NCI-H345 (cell line): ENCODE measurements at regions not wholly inside any gene's neighbourhood (a gene's known extent, or its start where the extent isn't known, plus 50 kb on each side); places are given as distances from the start of the nearest gene placed in this dataset.

Source experiments
- DNase-seq: peaks from one replicate; lab custom pipeline; 2025; lab: John Stamatoyannopoulos, UW

DNA sequence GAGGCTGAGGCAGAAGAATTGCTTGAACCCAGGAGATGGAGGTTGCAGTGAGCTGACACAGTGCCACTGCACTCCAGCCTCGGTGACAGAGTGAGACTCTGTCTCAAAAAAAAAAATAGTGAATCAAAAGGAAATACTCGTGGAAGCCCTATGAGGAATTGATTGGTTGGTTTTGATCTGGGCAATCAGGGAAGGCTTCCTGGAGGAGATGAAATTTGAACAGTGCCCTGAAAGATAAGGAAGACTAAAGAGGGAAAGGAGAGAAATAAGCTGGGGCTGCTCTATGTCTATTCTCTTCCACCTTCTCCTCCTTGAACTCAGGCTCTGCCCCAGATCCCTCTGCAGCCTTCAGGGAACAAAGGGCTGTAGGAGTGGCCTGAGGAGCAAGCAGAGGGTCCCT, 54.1 kb downstream of the IRF2BPL start:
- DNase-seq, result no peak

GRCh38 chr14:76971549-76971948, 57.0 kb downstream of the IRF2BPL start:
- no peak for DNase-seq

GRCh38 chr14:76968621-76969063, 59.9 kb downstream of the IRF2BPL start:
- peak; percentile 27 for DNase-seq

DNA sequence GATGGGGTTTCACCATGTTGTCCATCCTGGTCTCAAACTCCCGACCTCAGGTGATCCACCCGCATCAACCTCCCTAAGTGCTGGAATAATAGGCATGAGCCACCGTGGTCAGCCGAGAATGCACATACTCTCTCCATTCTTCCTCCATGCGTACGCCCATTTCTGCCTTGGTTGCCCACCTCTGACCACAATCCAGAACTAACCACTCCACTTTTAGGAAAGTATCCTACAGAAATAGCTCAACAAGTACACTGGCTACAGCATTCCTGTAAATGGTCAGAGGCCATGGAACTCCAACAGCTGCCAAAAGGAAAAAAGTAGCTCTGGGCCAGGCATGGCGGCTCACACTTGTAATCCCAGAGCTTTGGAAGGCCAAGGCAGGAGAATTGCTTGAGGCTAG, 60.7 kb downstream of the IRF2BPL start:
- DNase-seq, result no peak

GRCh38 chr14:76965232-76965631, 63.3 kb downstream of the IRF2BPL start:
- DNase-seq, result no peak

GRCh38 chr14:76964695-76965094, 63.8 kb downstream of the IRF2BPL start:
- DNase-seq, result no peak

DNA sequence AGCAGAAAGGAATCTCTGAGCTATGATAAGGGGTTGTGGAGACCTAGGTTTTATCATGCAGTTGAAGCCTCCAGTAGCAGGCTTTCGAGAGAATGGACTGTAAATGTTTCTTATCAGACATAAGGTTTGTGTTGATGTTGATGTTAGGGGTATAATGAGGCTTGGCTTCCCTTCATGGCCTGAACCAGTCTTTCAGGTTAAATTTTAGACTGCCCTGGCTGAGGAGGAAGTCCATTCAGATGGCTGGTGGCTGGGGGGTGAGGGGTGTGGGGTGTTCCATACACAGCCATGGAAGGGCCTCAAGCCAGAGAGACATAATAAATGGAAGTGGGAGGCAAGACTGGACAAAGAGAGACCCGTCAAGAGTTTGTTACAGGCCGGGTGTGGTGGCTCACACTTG, 65.1 kb downstream of the IRF2BPL start:
- DNase-seq, result no peak

- no peak for DNase-seq
Measured at GRCh38 chr14:76962303-76962660, 66.2 kb downstream of the IRF2BPL start.

DNA sequence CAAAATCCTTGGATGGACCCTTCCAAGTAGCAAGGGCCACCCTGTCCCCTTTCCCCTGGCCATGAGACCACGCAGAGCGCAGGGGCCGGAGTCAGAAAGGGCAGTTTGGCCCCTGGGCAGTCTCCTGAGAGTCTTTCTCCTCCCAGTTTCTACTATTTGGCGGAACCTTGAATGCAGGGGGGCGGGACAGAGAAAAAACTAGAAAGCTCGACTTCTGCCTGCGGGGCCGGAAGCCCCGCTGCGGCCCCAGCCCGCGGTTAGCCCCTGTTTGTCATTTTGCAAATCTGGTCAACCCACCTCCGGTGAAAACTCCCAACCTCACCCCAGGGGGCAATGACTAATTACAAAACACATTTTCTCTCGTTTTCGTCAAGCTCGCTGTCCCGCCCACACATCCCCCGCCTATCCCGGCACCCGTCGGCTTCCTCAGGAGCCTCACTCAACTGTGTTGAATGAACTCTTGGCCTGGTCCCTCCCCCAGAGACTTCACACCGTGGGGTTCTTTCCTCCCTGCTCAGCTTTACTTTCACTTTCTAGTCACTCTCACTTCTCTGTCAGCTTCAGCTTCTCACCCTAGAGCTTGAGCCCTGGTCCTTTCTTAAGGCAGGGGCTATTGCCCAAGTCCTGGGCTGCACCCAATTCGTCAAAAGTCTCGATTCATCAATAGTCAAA, 66.7 kb downstream of the IRF2BPL start:
- peak; percentile 57 for DNase-seq

DNA sequence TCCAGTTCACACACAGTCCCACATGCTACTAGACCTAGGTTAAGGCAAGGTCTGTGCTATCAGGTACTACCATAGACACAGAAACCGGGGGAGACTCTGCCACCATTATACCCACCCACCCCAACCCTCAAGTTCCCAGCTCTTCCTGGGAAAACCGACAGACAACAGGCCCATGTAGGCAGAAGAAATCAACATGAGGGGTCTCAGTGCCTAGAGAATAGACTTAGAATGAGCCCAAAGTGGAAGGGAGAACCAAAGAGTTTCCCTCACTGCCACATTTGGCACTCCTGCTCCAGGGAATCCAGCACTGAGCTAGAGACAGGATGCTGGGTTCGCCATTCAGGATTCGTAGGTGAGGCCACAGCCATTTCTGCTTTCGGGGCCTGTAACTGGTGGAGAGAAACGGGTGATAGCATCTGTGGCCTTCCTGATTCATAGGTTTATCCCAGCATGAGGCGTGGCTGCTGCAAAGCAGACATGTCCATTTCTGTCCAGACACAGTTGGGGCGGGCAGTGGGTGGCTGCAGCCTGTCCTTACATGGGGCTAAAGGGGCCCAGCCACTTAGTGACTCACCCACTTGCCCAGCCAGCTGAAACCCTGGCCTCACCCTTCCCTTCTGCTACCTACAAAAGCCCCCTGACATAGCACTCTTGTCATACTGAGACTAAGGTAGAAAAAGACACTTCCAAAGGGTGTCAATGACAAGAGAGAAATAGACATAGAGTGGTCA, 69.4 kb downstream of the IRF2BPL start:
- no peak for DNase-seq

GRCh38 chr14:76958020-76958979, 70.2 kb downstream of the IRF2BPL start:
- no peak for DNase-seq

DNA sequence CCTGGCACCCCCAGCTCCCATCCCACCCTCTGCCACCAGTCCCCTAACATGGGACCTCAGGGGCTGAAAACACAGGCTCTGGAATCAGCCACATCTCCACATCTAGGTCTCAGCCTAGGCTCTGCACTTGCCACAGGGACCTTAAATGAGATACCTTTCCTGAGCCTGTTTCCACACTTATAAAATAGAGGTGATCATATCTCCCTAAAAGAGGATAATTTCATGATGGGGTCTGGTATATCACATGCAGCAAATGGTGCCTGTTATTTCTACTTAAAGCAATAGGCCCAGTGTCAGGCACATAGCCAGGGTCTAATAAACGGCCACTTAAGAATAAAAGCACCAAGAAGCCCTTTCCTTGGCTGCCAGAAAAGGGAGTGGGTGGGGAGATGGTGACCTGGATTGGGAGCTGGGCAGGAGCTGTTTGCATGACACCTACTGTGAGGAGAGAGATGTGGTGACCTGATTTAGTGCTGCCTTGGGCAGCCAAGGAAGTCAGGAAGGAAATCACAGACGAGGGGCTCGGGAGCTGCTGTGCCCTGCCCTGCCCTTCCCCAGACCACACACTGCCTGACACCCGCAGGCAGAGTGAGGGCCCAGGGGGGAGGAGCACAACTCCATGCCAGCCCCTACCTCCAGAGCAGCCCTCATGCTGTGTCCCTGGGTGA, 71.2 kb downstream of the IRF2BPL start:
- no peak for DNase-seq

- peak; percentile 94 for DNase-seq
Measured at GRCh38 chr14:76956316-76957090, 72.0 kb downstream of the IRF2BPL start.

DNA sequence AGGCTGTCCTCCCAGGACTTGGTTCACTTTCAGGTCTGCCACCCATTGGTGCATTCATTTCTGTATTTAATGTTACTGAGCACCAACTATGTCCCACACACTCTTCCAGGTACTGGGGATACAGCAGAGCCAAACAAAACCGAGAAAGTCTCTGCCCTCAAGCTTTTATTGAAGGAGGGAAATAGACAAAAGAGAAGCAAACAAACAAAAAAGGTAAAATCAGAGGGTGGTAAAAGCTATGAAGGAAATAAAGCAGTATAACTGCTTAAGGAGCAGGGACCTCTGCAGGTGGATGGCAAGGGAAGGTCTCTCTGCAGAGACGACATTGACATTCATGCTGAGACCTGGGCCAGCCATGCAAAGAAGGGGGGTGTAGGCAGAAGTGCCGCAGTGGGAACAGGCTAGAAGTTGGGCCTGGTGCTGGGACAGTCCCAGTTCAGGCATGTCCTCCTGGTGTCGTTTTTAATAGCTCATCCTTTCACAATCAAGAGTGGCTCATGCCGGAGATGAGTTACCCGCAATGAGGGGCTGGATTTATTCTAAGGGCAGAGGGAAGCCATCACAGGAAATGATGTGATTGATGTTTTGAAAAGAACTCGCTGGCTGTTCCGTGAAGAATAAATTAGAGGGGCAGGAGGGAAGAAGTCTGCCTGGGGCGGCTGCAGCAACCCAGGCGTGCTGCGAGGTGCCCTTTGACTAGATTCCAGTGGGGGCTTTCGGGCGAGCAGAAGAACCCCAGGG, 72.8 kb downstream of the IRF2BPL start:
- DNase-seq, result peak; percentile 73

DNA sequence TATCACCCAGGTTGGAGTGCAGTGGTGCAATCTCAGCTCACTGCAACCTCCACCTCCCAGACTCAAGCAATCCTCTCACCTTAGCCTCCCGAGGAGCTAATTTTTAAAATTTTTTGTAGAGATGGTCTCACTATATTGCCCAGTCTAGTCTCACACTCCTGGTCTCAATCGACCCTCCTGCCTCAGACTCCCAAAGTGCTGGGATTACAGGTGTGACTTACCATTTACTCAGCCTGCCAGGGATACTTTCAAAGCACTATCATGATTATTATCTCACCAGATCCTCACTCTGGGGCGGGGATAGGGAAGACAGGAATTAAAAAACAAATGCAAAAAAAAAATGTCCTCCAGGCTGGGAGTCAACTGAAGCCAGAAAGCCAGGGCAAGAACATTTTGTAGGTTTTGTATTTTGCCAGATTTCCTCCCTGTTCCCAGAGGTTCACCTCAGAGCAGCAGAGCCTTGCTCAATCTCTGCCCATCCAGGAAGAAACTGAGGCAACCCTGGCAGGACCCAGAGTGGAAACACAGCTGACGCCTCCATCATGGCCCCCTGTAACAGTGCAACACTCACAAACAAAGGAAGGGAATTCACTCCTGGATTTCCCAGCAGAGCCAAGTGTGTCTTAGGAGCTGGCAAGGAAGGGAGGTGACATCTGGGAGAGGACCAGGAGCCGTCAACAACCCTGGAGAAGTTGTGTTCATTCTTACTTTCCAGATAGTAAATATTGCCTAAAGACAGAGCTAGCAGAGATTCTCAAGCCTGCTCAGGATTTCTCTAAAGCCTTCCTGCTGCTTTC, 73.9 kb downstream of the IRF2BPL start:
- no peak for DNase-seq

DNA sequence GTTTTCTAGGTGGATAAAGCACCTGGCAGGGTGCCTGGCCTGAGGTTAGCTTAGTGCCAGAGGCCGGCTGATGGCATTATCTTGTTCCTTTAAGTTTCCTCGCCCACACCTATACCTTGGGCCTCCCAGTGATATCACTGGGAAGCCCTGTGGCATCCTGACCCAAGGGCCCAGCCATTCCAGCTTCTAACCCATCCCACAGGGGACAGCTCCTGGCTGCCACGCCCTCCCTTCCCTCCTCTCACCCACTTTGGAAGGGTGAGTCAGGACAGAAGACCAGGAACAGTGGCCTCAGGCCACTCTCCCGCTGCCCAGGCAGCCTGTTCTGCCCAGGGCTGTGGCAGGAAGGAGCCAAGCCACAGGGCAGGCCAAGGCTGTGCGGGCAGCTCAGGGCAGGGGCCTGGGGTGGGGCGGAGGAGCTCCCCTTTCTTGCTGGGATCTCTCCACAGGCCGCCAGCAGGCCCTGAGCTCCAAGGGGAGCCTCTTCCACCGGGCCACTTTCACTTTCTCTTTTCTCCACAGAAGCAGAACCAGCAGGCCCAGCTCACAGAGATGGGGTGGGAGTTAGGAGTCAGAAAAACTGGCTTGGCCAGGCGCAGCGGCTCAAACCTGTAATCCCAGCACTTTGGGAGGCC, 75.1 kb downstream of the IRF2BPL start:
- no peak for DNase-seq

DNA sequence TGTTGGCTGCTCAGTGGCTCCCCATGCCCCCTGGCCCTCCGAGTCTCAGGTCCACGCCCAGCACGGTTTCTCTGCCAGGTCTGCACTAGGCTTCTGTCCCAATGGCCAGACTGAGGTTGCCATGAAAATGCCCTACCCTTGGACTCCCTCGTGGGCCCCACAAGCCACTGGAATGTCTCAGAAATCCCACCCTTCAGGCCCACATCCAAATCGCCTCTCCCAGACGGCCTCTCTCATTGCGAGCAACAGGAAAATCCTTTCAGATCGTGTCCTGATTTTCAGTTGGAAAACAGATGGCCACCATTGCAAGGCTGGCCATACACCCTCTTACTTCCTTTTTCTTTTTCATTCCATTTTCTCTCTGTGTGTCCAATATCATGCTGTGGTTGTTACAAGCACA, 77.3 kb downstream of the IRF2BPL start:
- no peak for DNase-seq

GRCh38 chr14:76950055-76951020, 78.2 kb downstream of the IRF2BPL start:
- DNase-seq, result no peak
